Astrocyte (in vitro differentiated cells and primary cell): ENCODE measurements at regions not wholly inside any gene's neighbourhood (a gene's known extent, or its start where the extent isn't known, plus 50 kb on each side); places are given as distances from the start of the nearest gene placed in this dataset.
A peak's percentile ranks its signal among the peaks of the same experiment; 100 is the strongest.

Experiments used
- DNase-seq: peaks from one replicate; pipeline ENCODE4 v3.0.0-alpha.2; 2010; ENCODE audit warnings: low read depth
- FAIRE-seq: peaks from 2 replicates; lab custom pipeline; 2011; peaks lifted over from hg19 to GRCh38; lab: Jason Lieb, UNC
- H2AFZ ChIP-seq: 2 replicates; pipeline ENCODE4 v1.6.0; 2012; ENCODE audit warnings: low read depth, low read length, inconsistent platforms
- H3K27ac ChIP-seq: 2 replicates; pipeline ENCODE4 v1.5.1; 2011; ENCODE audit warnings: low read depth, low read length, inconsistent platforms
- H3K27me3 ChIP-seq: 2 replicates; pipeline ENCODE4 v1.6.0; 2011; ENCODE audit warnings: low read length, inconsistent platforms; ENCODE audit not compliant: insufficient read depth
- H3K36me3 ChIP-seq: 2 replicates; pipeline ENCODE4 v1.5.1; 2011; ENCODE audit warnings: low read length, inconsistent platforms; ENCODE audit not compliant: insufficient read depth
- H3K4me1 ChIP-seq: 2 replicates; pipeline ENCODE4 v1.5.1; 2011; ENCODE audit warnings: low read length, inconsistent platforms; ENCODE audit not compliant: insufficient read depth
- H3K4me2 ChIP-seq: 2 replicates; pipeline ENCODE4 v1.6.0; 2012; ENCODE audit warnings: low read length, inconsistent platforms
- H3K4me3 ChIP-seq: 2 replicates; pipeline ENCODE4 v1.5.1; 2011; ENCODE audit warnings: low read depth, mild to moderate bottlenecking, low read length, inconsistent platforms; ENCODE audit not compliant: insufficient read depth
- H3K79me2 ChIP-seq: 2 replicates; pipeline ENCODE4 v1.6.0; 2012; ENCODE audit warnings: mild to moderate bottlenecking, low read length, inconsistent platforms; ENCODE audit not compliant: insufficient read depth
- H3K9ac ChIP-seq: 2 replicates; pipeline ENCODE4 v1.6.0; 2012; ENCODE audit warnings: mild to moderate bottlenecking, low read length, inconsistent platforms
- H3K9me3 ChIP-seq: 2 replicates; pipeline ENCODE4 v1.5.1; 2012; ENCODE audit warnings: low read depth, mild to moderate bottlenecking, low read length, inconsistent platforms; ENCODE audit not compliant: insufficient read depth
- H4K20me1 ChIP-seq: 2 replicates; pipeline ENCODE4 v1.6.0; 2012; ENCODE audit warnings: low read length, inconsistent platforms; ENCODE audit not compliant: insufficient read depth
- H3K27ac Mint-ChIP-seq: one replicate; pipeline ENCODE4 v1.8.0; 2021; ENCODE audit warnings: mild to moderate bottlenecking, mixed read lengths; ENCODE audit not compliant: unreplicated experiment
- H3K27me3 Mint-ChIP-seq: one replicate; pipeline ENCODE4 v1.8.0; 2021; ENCODE audit warnings: low read depth, mixed read lengths; ENCODE audit not compliant: unreplicated experiment
- H3K36me3 Mint-ChIP-seq: one replicate; pipeline ENCODE4 v1.8.0; 2021; ENCODE audit warnings: low read depth, mixed read lengths; ENCODE audit not compliant: unreplicated experiment
- H3K4me1 Mint-ChIP-seq: one replicate; pipeline ENCODE4 v1.8.0; 2021; ENCODE audit warnings: low read depth, mixed read lengths; ENCODE audit not compliant: unreplicated experiment
- H3K4me3 Mint-ChIP-seq: one replicate; pipeline ENCODE4 v1.8.0; 2021; ENCODE audit warnings: mild to moderate bottlenecking, moderate library complexity, mixed read lengths; ENCODE audit not compliant: unreplicated experiment
- H3K9me3 Mint-ChIP-seq: one replicate; pipeline ENCODE4 v1.8.0; 2021; ENCODE audit warnings: mild to moderate bottlenecking, mixed read lengths; ENCODE audit not compliant: unreplicated experiment
- EZH2 ChIP-seq: IDR thresholded peaks from 2 replicates; pipeline ENCODE4 v1.6.1; 2012; ENCODE audit warnings: mild to moderate bottlenecking, low read length, inconsistent platforms; ENCODE audit not compliant: insufficient read depth
- TF ChIP-seq, protein P1 (sequence below): IDR thresholded peaks from 2 replicates; pipeline ENCODE4 v1.5.1; 2011; ENCODE audit warnings: low read depth, mild to moderate bottlenecking, inconsistent platforms, low read length, moderate library complexity; ENCODE audit not compliant: insufficient read depth

DNA sequence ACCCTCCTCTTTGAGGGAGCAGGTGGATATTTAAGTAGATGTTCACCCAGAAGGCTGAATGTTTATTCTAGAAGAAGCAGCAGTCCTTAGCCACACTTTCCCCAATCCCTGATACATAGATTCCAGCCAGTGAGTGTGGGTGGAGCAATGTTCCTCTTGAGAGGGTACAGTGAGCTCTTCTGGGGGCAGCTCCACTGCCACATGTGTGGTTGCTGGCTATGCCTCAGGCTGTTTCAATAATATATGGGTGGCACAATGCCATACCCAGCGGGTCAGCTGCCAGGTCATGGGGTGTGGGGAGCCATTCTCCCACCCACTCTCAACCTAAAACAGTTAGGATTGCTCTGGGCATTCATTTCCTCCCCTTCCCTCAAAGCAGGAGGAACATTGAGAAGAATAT, 61.6 kb upstream of the DAB2 start:
- H3K27me3 Mint-ChIP-seq, result no peaks in the 10 kb centered on the region

DNA sequence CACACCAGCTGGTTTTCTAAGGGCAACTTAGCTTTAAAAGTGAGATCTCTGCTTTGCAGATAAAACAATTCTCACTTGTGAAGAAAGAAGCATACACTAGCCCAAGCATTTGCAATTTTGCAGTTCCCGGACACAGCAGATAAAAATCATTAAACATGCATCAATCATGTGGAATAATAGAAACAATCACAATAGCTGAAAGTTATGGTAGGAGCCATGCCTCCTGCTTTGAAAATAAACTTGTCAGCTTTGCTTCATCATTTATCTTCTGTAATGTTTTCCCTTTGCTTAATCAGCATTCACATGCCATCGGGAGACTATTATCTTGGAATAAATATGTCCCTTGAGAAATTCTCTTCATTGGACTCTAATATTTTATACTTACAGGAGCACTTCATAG, 60.3 kb upstream of the DAB2 start:
- DNase-seq, result peak; percentile 65
- no peaks in the 10 kb centered on the region for H4K20me1 ChIP-seq
- no peak overlapping the region for H3K9ac ChIP-seq
- H3K4me3 ChIP-seq, result no peak overlapping the region
- no peaks in the 10 kb centered on the region for H3K4me1 ChIP-seq
- no peak overlapping the region for H3K4me2 ChIP-seq
- peaks cover 6% of the 10 kb centered on the region for H3K9me3 ChIP-seq
- H3K36me3 Mint-ChIP-seq, result no peaks in the 10 kb centered on the region
- no peak overlapping the region for H3K27ac Mint-ChIP-seq
- no peak overlapping the region for H3K4me3 Mint-ChIP-seq
- no peak overlapping the region for H3K27ac ChIP-seq
- H3K4me1 Mint-ChIP-seq, result peaks cover 2% of the 10 kb centered on the region
- TF ChIP-seq, protein P1, sequence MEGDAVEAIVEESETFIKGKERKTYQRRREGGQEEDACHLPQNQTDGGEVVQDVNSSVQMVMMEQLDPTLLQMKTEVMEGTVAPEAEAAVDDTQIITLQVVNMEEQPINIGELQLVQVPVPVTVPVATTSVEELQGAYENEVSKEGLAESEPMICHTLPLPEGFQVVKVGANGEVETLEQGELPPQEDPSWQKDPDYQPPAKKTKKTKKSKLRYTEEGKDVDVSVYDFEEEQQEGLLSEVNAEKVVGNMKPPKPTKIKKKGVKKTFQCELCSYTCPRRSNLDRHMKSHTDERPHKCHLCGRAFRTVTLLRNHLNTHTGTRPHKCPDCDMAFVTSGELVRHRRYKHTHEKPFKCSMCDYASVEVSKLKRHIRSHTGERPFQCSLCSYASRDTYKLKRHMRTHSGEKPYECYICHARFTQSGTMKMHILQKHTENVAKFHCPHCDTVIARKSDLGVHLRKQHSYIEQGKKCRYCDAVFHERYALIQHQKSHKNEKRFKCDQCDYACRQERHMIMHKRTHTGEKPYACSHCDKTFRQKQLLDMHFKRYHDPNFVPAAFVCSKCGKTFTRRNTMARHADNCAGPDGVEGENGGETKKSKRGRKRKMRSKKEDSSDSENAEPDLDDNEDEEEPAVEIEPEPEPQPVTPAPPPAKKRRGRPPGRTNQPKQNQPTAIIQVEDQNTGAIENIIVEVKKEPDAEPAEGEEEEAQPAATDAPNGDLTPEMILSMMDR, result no peak
- TF ChIP-seq EZH2, result no peak
- no peak overlapping the region for H2AFZ ChIP-seq
- H3K36me3 ChIP-seq, result no peaks in the 10 kb centered on the region
- no peak for FAIRE-seq
- no peaks in the 10 kb centered on the region for H3K27me3 Mint-ChIP-seq
- no peaks in the 10 kb centered on the region for H3K27me3 ChIP-seq
- peaks cover 2% of the 10 kb centered on the region for H3K9me3 Mint-ChIP-seq
- no peaks in the 10 kb centered on the region for H3K79me2 ChIP-seq

More for the DNA sequence above, 61.6 kb upstream of the DAB2 start:
- H3K36me3 ChIP-seq, result no peaks in the 10 kb centered on the region
- no peaks in the 10 kb centered on the region for H3K27me3 ChIP-seq
- H3K4me3 ChIP-seq, result no peak overlapping the region
- Mint-ChIP-seq H3K36me3 (no peaks in the 10 kb centered on the region), H3K4me1 (no peaks in the 10 kb centered on the region), H3K4me3 (no peak overlapping the region), H3K9me3 (peaks cover 6% of the 10 kb centered on the region), H3K27ac (no peak overlapping the region)
- peaks cover 6% of the 10 kb centered on the region for H3K9me3 ChIP-seq
- H4K20me1 ChIP-seq, result no peaks in the 10 kb centered on the region
- no peak overlapping the region for H3K27ac ChIP-seq
- H3K4me1 ChIP-seq, result no peaks in the 10 kb centered on the region
- FAIRE-seq (no peak), DNase-seq (no peak)
- H3K4me2 ChIP-seq, result no peak overlapping the region
- H2AFZ ChIP-seq, result no peak overlapping the region
- no peaks in the 10 kb centered on the region for H3K79me2 ChIP-seq
- no peak overlapping the region for H3K9ac ChIP-seq
- TF ChIP-seq, protein P1, result no peak
- no peak for TF ChIP-seq EZH2

DNA sequence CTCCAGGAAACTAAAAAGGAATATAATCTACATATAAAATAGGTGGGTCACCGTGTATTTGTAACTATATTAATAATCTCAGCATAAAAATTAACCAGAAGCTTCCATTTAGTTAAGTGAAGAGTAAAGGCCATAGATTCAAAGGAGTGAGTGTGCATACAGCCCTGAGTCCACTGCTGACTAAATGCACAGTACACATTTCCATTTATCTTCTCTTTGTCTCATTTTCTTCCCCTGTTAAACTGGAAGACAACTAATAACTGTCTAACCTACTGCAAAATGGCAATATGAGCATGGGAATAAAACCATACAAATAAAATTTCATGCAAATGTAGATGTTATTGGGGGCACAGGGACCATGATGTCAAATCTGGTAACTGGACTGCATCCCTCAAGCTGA, 59.9 kb upstream of the DAB2 start:
- TF ChIP-seq EZH2, result no peak
- TF ChIP-seq, protein P1, result no peak
- Histone ChIP-seq H3K27me3 (no peaks in the 10 kb centered on the region), H2AFZ (no peak overlapping the region), H3K36me3 (no peaks in the 10 kb centered on the region), H3K4me3 (no peak overlapping the region), H4K20me1 (no peaks in the 10 kb centered on the region), H3K79me2 (no peaks in the 10 kb centered on the region), H3K9ac (no peak overlapping the region), H3K4me1 (no peaks in the 10 kb centered on the region), H3K27ac (no peak overlapping the region), H3K4me2 (no peak overlapping the region), H3K9me3 (peaks cover 5% of the 10 kb centered on the region)
- H3K4me1 Mint-ChIP-seq, result peaks cover 2% of the 10 kb centered on the region
- no peaks in the 10 kb centered on the region for H3K27me3 Mint-ChIP-seq
- H3K4me3 Mint-ChIP-seq, result no peak overlapping the region
- DNase-seq (no peak), FAIRE-seq (no peak)
- peaks cover under 1% of the 10 kb centered on the region for H3K9me3 Mint-ChIP-seq
- H3K27ac Mint-ChIP-seq, result no peak overlapping the region
- H3K36me3 Mint-ChIP-seq, result no peaks in the 10 kb centered on the region
